Tibial nerve (tissue), 4 donors: ENCODE measurements at regions not wholly inside any gene's neighbourhood (a gene's known extent, or its start where the extent isn't known, plus 50 kb on each side); places are given as distances from the start of the nearest gene placed in this dataset.

Experiments used
- DNase-seq, 2 donors: peaks; one replicate each; pipeline ENCODE4 v3.0.0-alpha.2; 2019; ENCODE audit warnings: low spot score in 2 of 2
- H3K27ac ChIP-seq, 4 donors: fragments of 200-600 bp; sonication (generic) in 3 of 4; one replicate each; pipeline ENCODE4 v1.5.1; 2017 to 2019; ENCODE audit warnings: mild to moderate bottlenecking in 1 of 4
- H3K27me3 ChIP-seq, 2 donors: fragments of 200-600 bp; sonication (generic) in 1 of 2; one replicate each; pipeline versions ENCODE4 v1.5.1 to v1.6.0; 2017 to 2019
- H3K36me3 ChIP-seq, 3 donors: fragments of 200-600 bp; sonication (generic); one replicate each; pipeline ENCODE4 v1.5.1; 2018 to 2019
- H3K4me1 ChIP-seq, 4 donors: fragments of 200-600 bp; sonication (generic) in 3 of 4; one replicate each; pipeline ENCODE4 v1.5.1; 2017 to 2019
- H3K4me3 ChIP-seq, 4 donors: fragments of 200-600 bp; sonication (generic) in 3 of 4; one replicate each; pipeline ENCODE4 v1.5.1; 2017 to 2019; ENCODE audit warnings: mild to moderate bottlenecking in 1 of 4, moderate library complexity in 1 of 4
- H3K9me3 ChIP-seq, 4 donors: fragments of 200-600 bp; sonication (generic) in 3 of 4; one replicate each; pipeline ENCODE4 v1.5.1; 2017 to 2019
- CTCF ChIP-seq, 5 experiments: fragments of 200-600 bp in 3 of 5; fragments of 450-650 bp in 2 of 5; sonication (generic) in 3 of 5; IDR thresholded peaks; one replicate each; pipeline ENCODE4 v1.5.1; 2016 to 2019; ENCODE audit warnings: antibody characterized with exemption in 5 of 5, mild to moderate bottlenecking in 3 of 5, moderate library complexity in 2 of 5
- EP300 ChIP-seq, 2 donors: sonication (generic); formaldehyde crosslinking; IDR thresholded peaks; one replicate each; pipeline ENCODE4 v1.6.1; 2017; ENCODE audit warnings: antibody characterized with exemption in 2 of 2, mild to moderate bottlenecking in 1 of 2
- POLR2A ChIP-seq, 2 donors: fragments of 450-650 bp; IDR thresholded peaks; one replicate each; pipeline ENCODE4 v1.6.1; 2017; ENCODE audit warnings: antibody characterized with exemption in 2 of 2, mild to moderate bottlenecking in 2 of 2, moderate library complexity in 2 of 2
- WGBS, 2 donors: methylation state at CpG; one replicate each; pipeline ENCODE4 v1.1.5; 2018; 5-methylcytosine and 5-hydroxymethylcytosine counted together

GRCh38 chr10:2012209-2012608 is 274.9 kb upstream of the ADARB2 start:
- TF ChIP-seq POLR2A (IDR thresholded peaks at IDR 0.05), result no peak
- TF ChIP-seq EP300 (IDR thresholded peaks at IDR 0.05), result no peak
- no peak for TF ChIP-seq CTCF (IDR thresholded peaks at IDR 0.05)

GRCh38 chr10:2011106-2011716 is 273.9 kb upstream of the ADARB2 start:
- Histone ChIP-seq H3K4me3 (no peak overlapping the region), H3K9me3 (peaks cover 0 to 3% (median 0%) of the 10 kb centered on the region in 4 donors), H3K27ac (no peak overlapping the region), H3K4me1 (no peaks in the 10 kb centered on the region), H3K27me3 (no peaks in the 10 kb centered on the region), H3K36me3 (no peaks in the 10 kb centered on the region)
- no peak for DNase-seq
- TF ChIP-seq POLR2A (IDR thresholded peaks at IDR 0.05) (no peak), EP300 (IDR thresholded peaks at IDR 0.05) (no peak), CTCF (IDR thresholded peaks at IDR 0.05) (no peak)
- WGBS, 2 donors, result 78 to 89% methylated on average over 14 of the region's 14 CpGs

More at GRCh38 chr10:2012209-2012608, 274.9 kb upstream of the ADARB2 start:
- DNase-seq, result no peak
- Histone ChIP-seq H3K9me3 (no peaks in the 10 kb centered on the region), H3K4me3 (no peak overlapping the region), H3K27me3 (no peaks in the 10 kb centered on the region), H3K27ac (no peak overlapping the region), H3K4me1 (no peaks in the 10 kb centered on the region), H3K36me3 (no peaks in the 10 kb centered on the region)
- WGBS, 2 donors, result 70 to 86% methylated on average over 5 of the region's 5 CpGs

- no peak overlapping the region for H3K27ac ChIP-seq
- whole genome bisulfite sequencing, 2 donors, result 91 to 92% methylated on average over 8 of the region's 8 CpGs
- H3K4me3 ChIP-seq, result no peak overlapping the region
- H3K27me3 ChIP-seq, result no peaks in the 10 kb centered on the region
- no peak for DNase-seq
- peaks cover 0 to 3% (median 0%) of the 10 kb centered on the region in 4 donors for H3K9me3 ChIP-seq
- no peaks in the 10 kb centered on the region for H3K36me3 ChIP-seq
- TF ChIP-seq POLR2A (IDR thresholded peaks at IDR 0.05) (no peak), EP300 (IDR thresholded peaks at IDR 0.05) (no peak), CTCF (IDR thresholded peaks at IDR 0.05) (no peak)
- H3K4me1 ChIP-seq, result no peaks in the 10 kb centered on the region
Measured at GRCh38 chr10:2005546-2005945, 268.2 kb upstream of the ADARB2 start.

GRCh38 chr10:1992930-1993329 is 255.6 kb upstream of the ADARB2 start:
- Histone ChIP-seq H3K4me3 (no peak overlapping the region), H3K27ac (no peak overlapping the region), H3K27me3 (no peaks in the 10 kb centered on the region), H3K4me1 (no peaks in the 10 kb centered on the region), H3K36me3 (no peaks in the 10 kb centered on the region), H3K9me3 (no peaks in the 10 kb centered on the region)
- 91 to 92% methylated on average over 10 of the region's 10 CpGs for WGBS, 2 donors
- DNase-seq, result no peak
- no peak for TF ChIP-seq EP300 (IDR thresholded peaks at IDR 0.05)
- TF ChIP-seq POLR2A (IDR thresholded peaks at IDR 0.05), result no peak
- TF ChIP-seq CTCF (IDR thresholded peaks at IDR 0.05), result no peak

- TF ChIP-seq POLR2A (IDR thresholded peaks at IDR 0.05) (no peak), CTCF (IDR thresholded peaks at IDR 0.05) (no peak), EP300 (IDR thresholded peaks at IDR 0.05) (no peak)
- H3K27me3 ChIP-seq, result no peaks in the 10 kb centered on the region
- no peak overlapping the region for H3K4me3 ChIP-seq
- H3K27ac ChIP-seq, result no peak overlapping the region
- WGBS, 2 donors, result 89 to 90% methylated on average over 5 of the region's 5 CpGs
- H3K9me3 ChIP-seq, result no peaks in the 10 kb centered on the region
- no peak for DNase-seq
- no peaks in the 10 kb centered on the region for H3K4me1 ChIP-seq
- no peaks in the 10 kb centered on the region for H3K36me3 ChIP-seq
Measured at GRCh38 chr10:1989090-1989489, 251.8 kb upstream of the ADARB2 start.
